ENCODE measurements at regions not wholly inside any gene's neighbourhood (a gene's known extent, or its start where the extent isn't known, plus 50 kb on each side); places are given as distances from the start of the nearest gene placed in this dataset.

- TF ChIP-seq POLR2AphosphoS2 (conservative IDR thresholded peaks at IDR 0.05; ENCODE audit: low read length) (no peak), CTCF (IDR thresholded peaks at IDR 0.05) (no peak)
These were observed 420.6 kb downstream of the TDRD15 start for GRCh38 chr2:21544392-21544791.
